Embryonic facial prominence (tissue), 1 donor: ENCODE measurements at regions not wholly inside any gene's neighbourhood (a gene's known extent, or its start where the extent isn't known, plus 50 kb on each side); places are given as distances from the start of the nearest gene placed in this dataset.

Experiments used
- DNase-seq: peaks from one replicate; pipeline ENCODE4 v3.0.0-alpha.2; 2016; ENCODE audit errors: extremely low spot score

DNA sequence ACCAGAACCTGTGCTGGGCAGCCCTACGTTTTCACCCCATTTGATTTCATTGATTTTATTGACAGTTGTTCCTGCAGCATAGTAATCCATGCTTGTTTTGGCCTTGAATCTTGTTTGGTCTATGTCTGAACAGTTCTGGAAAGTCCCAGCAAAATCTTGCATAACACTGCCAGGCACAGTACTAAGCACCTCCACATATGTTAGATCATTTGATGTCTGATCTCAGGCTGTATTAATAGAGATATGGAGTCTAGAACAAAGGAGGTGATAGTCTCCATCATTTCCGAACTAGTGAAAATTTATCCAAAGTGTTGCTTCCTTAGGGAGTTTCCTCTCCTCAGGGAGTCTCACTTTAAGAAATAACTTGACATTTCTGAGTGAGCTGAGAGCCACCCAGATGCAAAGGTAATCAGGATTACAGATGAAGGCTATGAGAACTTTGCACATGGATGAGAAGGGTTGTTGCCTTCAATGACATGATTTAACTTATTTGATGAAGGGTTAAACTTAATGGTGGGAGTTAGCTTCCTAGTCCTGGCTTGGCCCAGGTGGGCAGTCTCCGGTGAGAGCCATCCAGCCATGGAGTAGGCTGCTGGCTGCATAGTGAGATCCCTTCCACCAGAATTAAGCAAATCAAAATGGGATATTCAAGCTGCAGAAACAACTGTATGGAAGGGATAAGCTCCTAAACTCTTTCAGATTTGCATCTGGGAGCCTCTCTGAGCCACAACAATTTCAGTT lies 173.8 kb upstream of the MVB12B start:
- DNase-seq = no peak

DNA sequence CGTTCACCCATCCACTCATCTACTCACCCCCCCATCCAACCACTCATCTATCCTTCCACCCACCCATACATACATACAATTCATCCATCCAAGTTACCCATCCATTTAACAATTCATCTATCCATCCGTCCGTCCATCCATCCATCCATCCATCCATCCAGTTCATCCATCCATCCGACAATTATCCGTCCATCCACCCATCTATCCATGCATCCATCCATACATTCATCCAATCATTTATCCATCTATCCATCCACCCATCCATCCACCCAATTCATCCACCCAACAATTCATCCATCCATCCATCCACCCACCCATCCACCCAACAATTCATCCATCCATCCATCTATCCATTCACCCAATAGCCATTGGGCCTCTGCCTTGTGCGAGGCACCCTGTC lies 173.2 kb upstream of the MVB12B start:
- DNase-seq = no peak

DNA sequence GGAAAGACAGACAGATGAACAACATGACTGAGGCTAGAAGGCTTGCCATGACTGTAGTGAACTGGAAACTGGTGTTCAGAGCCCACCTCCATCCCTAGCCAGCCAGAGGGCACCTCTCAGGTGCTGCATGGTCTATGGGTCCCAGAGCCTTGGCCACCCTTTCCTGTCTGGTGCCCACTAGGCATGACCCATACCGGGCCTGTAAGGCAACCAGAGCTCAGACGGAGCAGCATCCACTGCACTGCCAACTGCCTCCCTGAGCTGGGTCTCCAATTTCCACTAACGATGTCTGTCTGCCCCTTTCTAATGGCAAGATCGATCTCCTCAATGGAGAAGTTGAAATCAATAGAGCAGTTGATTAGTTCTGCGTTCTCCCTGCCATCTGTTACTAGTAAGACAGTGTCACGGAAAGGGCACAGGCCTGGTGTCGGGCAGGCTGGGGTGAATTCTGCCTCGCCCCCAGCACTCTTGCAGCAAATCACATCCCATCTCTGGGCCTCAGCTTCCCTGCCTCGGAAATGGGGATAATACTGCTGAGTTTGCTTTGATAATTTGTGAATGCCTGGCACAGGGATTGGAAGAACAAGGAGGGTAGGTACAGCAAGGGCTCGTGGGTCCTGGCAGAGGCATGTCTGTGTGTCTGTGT lies 172.3 kb upstream of the MVB12B start:
- no peak for DNase-seq

DNA sequence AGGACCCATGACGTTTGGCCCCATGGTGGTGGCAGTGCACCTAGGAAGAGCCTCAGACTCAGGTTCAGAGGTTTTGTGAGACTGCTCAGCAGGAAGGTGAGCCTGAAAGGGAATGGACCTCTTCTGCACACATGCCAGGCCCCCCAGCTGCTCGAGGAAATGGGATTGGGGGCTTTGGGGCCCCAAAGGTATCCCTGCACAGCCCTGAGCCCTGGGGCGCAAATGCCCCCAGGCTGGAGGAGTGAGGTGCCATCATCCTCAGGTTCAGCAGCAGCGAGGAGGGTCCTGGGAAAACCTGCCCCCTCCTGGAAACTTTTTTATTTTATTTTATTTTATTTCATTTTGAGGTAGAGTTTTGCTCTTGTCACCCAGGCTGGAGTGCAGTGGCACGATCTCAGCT lies 171.8 kb upstream of the MVB12B start:
- DNase-seq = no peak

DNA sequence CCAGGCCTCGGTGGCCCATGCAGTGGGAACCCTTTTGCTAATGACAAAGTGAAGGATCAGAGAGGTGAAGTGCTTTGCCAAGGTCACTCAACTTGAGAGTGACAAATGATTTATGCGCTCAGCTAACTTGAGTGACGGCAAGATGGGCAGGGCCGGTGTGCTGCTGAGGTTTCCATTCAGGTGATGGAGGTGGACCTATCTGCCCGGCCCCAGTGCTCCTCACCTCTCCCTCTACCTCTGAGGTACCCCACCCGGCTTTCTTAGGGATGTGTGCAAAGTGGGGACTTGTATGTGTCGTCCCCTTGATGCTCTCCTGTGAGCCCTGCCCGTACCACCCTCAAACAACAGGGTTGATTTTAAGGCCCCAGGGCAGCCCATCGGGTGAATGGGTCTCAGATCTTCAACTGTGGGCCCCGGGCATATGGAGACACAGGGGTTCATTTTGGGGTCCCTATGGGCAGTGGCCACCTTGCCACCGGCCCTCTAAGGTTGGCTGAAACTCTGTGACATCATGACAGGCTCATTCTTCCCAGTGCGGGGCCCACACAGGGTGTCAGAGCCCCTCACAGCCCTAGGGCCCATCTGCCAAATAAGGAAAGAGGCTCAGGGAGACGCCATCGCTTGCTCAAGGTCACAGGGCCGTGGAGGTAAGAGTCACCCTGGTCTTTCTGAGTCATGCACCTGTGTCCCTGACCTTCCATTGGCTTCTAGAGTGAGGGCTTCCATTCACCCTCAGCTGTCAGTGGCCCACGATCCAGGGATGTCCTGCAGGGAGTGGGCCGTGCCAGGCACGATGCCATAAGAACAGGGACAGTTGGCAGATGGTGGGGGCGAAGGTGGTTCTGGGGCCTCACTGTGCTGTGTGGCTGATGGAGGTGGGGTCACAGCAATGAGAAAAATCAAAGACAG lies 170.6 kb upstream of the MVB12B start:
- no peak for DNase-seq

DNA sequence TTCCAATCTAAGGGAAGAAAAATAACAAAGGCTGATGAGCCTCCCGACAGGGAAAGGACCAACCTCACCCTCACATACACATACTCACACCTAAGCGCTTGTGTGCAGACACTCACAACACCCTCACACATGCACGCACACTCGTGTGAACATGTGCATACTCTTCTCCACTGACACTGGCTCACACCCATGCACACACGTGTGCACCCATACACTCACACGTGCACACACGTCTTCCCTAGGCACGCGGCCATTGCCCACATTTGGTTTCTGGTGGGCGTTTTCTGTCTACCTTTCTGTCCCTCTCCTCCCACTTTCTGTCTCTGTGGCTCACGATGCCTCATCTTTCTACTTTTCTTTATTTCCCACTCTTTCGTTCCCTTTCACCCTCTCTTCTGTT lies 169.7 kb upstream of the MVB12B start:
- no peak for DNase-seq

DNA sequence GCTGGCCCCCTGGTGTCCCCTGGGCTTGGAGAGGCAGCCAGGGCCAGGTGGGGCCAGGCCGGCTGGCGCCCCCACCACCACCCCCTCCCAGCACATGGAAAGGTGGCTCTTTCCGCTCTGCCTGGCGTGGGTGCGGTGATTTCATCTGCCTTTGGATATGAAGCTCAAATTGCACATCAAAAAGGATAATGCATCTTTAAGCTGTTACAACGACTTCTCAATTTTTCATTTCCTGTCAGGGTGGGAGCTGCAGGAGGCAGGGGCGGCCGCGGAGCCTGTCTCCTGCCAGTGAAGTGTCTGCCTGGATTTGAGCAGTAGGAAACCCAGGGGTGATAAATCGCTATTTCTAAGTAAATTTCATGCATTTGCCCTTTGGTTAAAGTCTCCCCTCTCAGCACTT lies 169.2 kb upstream of the MVB12B start:
- no peak for DNase-seq

DNA sequence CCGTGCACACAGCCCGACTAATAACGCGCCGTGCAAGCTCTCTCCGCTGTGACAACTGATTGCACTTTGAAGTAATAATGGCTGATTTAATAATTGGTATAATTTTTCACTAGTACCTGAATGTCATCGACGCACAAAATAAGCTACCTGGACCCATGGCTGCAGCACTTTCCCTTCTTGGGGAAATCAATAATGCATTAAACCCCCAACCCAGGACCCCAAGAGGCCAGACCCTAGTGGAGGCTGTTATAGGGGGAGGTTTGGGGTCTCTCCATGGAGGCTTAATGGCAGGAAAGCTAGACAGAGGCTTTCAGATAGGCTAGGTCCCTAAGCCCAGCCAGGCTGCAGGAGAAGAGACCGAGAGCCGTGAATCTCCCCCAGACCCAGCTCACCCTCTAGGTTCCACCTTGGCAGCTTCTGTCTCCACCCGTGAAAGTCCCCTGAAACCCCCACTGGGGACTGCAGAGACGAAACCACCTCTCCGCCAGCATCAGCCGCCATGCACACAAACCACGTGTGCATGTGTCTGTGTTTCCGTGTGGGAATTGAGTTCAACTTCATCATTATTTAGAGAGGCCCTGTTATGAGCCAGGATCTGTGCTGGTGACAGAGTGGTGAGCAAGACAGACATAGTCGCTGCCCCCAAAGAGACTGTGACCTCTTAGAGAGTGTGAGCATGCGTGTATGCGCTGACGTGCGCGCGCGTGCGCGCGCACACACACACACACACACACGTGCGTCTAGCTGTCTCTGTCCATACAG lies 168.6 kb upstream of the MVB12B start:
- DNase-seq = no peak

DNA sequence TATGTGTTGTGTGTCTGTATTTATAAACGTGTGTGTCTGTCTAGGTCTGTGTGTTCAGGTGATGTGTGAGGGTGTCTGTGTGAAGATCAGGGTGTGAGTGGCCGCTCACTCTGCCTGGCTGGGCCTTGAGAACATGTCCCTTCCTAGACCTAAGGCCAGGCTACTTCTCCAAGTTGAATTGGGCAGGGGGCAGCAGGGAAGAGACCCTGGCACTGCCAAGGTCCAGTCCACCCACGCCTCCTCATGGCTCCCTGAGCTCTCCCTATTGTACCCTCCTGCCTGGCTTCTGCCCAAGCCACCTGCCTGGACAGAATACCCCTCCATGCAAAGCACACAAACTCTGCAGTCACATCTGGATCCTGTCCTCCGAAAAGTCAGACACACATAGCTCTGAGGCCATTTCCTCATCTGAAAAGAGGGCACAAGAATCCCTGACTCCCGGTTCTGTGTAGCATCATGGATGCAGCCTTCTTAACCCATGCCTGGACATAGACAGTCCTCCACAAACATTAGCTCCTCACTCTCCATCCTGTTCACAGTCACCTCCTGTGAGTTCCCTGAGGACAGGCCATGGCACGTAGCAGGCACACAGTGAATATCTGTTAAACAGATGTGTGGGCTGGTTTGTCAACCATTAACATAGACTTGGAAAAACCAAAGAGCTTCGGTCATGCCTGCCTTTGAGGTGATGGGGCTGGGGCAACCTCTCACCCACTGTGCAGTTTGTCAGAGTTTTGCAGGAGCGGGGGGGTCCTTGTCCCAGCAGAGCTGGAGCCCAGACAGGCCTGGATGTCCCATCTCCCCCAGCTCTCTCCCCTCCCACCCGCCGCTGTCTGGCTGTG lies 167.8 kb upstream of the MVB12B start:
- no peak for DNase-seq

DNA sequence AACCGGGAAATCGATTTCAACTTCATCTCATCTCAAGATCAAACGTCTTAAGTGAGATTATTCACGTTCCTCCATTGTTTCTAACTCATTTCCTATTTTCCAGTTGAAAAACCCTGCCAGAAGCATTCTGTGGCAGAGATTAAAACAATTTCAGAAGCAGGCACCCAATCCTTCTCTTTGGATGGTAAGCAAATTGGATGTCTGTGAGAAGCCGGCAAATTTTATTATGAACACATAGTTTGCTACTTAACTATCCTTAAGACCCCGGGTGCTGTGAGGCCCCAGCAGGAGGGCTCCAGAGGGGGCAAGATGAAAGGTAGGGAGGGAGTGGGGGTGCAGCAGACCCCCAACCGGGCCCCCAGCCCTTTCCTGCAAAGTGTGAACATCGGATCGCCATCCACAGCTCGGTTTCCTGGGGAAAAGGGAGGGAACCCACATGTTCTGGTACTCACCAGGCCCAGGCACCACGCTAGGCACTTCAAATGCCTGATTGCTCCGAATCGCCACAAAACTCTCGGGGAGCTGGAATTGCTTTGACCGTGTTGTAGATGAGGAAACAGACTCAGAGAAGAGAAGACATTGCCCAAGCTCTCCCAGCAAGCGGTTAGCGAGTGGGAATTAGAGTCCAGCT lies 167.1 kb upstream of the MVB12B start:
- no peak for DNase-seq

DNA sequence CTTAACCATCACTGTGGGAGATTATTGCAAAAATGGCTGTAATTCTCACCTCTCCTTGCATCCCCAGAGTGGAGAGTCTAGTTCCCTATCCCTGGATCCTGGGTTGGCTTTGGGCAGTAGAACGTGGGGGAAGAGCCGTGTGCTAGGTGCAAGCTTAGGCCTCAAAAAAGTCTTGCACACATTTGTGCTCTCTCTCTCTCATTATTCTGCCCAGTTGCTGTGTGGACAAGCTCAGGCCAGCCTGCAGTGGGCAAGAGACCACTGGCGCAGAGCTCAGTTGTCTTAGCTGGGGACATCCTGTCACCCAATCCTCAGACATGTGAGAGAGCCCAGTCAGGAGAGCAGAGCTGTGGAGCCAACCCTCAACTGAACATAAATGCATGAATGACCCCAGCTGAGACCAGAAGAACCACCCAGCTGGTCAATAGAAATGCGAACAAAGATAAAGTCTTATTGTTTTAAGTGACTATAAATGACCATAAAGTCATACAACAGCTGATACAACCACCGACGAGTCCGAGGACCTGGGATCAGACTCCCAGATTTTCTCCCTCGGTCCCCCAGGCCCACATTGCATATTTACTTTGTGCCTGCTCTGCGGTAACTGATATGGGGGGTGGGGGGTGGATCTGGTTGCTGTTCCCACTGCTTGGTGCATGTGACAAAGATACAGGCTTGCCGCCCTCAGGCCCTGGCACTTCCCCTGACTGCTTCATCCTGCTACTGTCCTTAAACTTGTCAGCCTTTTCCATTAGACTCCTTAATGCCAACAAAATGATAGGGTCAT lies 166.4 kb upstream of the MVB12B start:
- DNase-seq = no peak

DNA sequence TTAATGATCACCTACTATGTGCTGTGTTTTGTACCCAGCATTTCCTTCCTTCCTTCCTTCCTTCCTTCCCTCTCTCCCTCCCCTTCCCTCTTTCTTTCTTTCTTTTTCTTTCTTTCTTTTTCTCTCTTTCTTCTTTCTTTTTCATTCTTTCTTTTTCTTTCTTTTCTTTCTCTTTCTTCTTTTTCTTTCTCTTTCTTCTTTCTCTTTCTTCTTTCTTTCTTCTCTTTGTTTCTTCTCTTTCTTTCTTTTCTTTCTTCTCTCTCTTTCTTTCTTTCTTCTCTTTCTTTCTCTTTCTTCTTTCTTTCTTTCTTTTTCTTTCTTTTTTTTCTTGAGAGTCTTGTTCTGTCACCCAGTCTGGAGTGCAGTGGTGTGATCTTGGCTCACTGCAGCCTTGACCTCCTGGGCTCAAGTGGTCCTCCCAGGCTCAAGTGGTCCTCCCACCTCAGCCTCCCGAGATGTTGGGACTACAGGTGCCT lies 165.7 kb upstream of the MVB12B start:
- no peak for DNase-seq

DNA sequence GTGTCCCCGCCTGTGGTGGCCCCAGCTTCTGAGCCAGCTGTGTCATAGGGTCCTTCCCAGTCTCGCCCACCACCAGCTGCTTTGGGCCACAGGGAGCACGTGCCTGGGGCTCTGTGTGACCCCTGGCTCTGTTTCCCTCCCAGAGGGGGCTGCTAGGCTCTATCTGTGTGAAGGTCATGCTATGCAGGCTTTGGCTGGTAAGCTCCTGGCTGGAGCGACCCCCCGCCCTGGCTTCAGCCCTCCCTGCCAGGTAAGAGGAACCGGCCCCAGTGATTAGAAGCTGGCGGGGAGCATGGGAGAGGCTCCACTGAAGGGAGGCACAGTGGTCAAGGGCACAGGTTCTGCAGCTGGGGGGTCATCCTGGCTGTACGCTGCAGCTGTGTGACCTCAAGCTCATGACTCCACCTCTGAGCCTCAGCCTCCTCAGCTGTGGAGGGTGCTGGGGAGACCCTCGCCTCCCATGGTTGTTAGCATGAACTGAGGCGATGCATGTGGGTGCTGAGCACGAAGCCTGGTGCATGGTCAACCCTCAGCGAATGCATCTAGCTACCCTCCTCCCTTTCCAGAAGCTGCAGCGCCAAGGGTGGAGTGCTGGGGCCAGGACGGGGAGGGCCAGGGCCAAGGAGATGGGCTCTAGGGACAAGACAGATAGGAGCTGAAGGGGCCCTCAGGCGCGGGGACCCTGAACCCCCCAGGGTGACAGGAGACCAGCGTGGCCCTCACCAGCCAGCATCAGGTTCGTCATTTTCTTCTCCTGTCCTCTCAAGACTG lies 163.8 kb upstream of the MVB12B start:
- DNase-seq = no peak

DNA sequence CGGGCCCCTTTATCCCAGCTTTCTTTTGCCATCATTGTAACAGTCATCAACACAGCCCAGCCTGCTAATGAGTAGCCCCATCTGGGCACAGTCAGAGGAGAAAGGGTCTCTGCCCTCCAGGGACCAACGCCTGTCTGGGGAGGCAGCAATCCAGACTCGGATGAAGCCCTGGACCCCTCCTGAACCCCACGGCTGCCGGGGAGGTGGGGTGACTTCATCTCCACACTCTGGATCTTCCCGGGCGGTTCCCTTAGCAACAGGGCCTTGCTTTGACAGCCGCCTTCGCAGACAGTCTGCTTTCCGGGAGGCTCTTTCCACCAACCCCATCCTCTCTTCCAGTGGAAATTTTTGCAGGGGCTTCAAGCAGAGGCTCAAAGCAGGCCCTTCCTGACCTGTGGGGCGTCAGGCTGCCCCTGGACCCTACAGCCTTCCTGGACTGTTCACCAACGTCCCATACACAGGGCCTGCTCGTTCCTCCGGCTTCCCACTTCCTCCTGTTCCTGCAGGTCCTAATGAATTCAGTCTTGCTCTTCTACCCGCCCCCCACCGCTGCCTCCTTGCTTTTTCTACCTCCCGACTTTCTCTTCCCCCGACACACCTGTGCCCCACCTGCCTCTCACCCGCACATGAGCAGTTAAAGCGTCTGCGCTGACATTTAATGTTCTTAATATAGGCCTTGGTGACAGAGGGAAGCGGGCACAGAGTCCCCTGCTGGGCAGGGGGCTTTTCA lies 161.7 kb upstream of the MVB12B start:
- DNase-seq = no peak

DNA sequence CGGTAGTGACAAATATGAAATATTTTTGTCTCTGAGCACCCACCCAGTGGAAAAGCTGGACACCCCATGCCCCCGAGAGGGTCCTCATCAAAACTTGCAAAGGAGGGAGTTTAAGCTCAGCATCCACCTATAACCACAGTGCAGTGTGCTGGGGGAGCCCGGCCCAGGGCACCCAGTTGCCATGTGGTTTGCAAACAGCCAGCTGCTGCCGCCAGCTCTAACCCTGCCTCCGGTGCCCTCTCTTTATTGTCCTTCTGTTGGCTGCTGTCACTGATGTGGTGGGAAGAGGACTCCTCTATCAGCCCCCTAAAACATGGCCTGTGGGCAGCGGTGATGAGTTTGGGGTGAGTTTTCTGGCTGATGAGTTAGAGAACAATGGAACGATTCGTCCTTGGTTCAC lies 160.9 kb upstream of the MVB12B start:
- no peak for DNase-seq

DNA sequence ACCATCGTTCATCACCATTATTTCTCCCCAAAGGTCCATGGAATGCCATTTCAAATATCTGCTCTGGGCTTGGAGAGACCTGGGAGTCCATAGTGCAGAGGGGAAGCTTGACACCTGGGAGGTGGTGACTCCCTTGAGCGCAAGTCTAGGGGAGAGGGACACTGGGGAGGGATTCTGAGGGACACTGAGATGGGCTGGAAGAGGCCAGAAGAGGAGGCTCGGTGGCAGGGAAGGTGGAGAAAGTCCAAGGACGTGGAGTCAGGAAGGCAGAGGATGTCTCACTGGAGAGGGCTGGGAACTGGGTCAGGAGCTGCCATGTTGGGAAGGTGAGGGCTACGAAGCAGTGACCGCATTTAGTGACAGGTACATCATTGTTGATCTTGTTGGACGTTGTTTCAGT lies 160.3 kb upstream of the MVB12B start:
- DNase-seq = no peak

DNA sequence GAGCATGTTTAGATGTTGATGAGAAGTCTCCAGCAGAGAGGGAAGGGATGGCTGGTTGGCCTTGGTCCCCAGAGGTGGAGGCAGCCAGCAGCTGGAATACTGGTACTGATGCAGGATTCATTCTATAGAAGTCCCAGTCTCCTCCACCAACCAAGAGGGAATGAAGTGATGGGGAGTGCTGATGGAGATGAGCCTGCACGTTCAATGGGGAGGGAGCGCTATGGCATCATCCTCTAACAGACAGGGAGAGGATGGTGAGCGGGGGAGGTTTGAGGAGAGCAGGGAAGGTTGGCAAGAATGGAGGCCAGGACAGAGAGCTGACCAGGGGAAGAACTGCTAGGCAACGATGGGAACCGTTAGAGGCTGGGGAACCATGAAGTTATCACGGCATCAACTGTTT lies 159.8 kb upstream of the MVB12B start:
- DNase-seq = no peak

DNA sequence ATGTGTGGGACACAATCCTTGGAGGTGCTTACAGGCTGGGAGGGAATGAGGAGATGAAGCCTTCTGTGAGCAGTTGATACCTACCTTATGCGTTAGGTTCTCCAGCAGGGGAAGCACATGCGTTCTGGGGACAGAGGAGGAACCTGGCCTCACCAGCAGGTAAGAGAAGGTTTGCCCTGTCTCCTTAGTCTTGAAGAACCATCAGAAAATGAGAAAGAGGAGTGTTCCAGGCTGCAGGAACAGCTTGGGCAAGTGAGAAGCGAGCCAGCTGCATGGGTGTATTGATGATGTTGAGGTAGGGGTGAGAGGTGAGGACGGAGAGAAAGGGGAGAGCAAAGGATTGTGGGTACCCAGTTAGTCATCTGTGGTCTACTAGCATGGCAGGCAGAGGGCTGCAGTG lies 156.9 kb upstream of the MVB12B start:
- no peak for DNase-seq
